Putamen (tissue), 1 donor: ENCODE measurements at regions not wholly inside any gene's neighbourhood (a gene's known extent, or its start where the extent isn't known, plus 50 kb on each side); places are given as distances from the start of the nearest gene placed in this dataset.

Source experiments
- DNase-seq: peaks from one replicate; pipeline ENCODE4 v3.0.0-alpha.2; 2016; ENCODE audit warnings: low spot score

DNA sequence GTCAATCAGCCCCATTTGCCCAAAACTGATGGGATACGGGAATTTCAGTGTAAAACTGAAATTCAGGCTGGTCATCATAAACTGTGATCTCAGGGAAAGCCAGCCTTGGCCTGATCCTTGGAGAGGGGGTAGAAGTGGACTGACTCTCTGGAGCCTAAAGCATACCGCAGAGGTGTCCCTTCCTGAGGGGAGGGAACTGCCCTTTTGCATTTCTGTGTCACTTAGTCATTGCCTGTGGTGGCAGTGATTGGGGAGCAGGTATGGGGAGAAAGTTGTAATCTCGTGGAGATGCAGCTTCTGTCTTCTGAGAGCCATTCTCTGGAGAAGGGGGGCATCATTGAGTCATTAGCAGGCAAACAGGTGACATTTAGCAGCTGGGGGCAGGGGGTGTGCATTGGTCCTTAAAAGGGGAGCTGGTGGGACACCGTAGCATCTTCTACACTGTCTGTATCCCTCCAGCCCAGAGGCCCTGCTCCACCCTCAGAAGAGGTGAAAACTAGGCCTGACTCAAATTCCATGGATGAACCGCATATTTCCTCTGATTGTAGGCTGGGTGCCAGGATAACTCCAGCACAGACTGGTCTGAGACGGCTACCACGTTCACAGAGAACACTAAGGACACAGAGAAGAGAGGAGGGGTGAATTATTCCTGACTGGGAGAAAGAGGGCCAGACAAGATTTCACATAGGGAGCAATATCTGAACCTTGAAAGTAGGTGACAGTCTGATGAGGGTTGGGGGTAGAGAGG, 143.3 kb downstream of the SEC61B start:
- DNase-seq = no peak

DNA sequence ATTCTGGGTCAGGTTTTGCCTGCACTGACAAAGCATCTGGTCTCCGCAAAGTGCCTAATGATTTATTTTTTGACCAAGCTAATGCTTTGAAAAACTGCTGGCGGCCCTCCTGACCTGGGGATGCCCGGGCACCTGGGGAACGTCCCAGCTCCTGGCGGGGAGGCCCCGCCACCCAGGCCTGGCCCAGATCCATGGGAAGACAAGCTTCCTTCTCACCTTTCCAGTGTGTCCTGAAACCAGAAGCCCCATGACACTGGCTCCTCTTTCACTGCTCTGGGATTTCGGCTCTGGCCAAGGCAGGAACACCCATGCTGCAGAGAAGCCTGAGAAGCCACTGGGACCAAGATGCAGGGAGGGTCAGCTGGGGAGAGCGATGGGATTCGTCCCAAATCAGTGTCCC, 144.1 kb downstream of the SEC61B start:
- DNase-seq = no peak

DNA sequence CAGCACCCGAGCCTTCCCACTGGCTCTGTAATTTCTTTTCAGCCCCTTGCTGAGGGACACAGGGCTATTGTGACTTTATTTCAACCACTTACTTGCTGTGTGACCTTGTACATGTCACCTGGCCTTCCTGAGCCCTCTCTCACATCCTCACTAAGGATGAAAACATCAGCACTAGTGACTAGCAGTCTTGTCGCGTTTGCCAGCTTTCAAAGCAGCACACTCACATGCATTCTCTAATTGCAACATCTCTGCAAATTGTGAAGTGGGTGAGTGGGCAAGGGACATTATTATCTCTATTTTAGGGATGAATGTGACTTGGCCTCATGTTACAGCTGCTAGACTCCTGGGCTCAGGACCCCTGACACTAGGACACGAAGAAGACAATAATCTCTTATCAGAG, 144.5 kb downstream of the SEC61B start:
- DNase-seq = no peak

DNA sequence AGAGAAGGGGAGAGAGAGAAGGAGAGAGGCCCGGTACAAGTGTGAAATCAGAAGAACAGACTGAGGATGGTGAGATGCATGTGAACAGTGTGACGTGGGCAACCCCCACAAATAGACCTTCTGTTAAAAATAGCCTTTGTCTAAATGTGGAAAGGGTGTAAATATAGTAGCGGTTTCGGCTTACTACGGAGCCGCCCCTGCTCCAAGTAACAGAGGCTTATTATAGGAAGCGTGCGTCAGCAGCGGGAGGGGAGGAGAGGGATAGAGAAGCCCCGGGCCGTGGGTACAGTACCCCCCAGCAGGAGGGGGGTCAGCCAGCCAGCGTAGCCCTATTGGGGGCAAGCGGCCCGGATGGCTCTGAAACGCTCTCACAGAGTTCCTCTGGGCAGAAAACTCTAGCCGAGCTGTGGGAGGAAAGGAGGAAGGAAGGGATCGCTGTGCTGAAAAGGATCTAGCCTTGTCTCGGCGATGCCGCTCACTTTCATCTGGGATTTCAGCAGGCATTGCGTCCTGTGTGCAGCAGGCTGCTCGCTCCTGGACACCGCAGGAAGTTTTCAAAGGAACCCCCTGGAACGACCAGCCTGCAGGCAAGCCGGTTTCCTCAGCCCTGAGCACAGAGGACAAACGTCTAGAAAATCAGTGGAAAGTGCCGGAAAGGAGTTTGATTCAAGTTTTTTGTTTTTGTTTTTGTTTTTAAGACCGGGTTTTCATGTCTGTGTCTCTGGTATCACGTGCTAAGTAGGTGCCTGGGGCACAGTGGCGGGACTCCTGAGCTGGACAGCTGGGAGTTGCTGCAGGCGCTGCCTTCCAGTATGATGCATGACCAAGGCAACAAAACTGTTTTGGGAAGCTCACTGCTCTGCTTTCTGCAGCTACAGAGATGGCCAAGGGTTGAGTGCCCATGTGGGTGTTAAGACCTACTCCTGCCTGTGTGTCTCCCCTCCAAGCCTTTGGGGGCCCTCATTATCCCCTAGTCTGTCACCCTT, 146.6 kb downstream of the SEC61B start:
- peak; percentile 41 for DNase-seq

DNA sequence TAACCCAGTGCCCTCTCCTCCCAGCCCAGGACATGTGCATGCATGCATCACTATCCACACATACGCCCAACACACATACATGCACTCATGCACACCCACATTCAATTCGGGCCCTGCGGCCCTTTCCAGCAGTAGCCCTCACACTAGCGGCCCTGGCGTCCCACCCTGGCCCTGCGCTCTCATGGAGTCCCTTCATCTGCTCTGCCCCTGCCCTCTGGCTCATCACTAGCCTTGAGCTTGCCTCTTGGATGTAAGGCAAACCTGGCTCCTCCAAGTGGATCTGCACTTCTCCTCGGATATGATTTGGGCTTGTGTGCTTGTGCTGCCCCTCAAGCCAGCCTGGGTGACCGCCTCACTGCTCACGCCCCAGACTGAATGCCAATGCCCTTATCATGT, 147.2 kb downstream of the SEC61B start:
- no peak for DNase-seq

DNA sequence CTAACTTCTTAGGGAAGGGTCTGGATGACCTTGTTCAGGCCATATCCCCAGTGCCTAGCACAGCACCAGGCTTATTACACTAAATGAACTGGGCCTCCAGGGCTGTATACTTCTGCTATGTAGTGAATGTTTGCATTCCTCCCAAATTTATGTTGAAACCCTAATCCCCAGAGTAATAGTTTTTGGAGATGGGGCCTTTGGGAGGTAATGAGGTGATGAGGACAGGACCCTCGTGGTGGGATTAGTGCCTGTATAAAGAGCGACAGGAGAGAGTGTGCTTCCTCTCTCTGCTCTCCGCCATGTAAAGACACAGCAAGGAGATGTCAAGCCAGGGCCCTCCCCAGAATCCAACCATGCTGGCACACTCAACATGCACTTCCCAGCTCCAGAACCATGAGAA, 148.3 kb downstream of the SEC61B start:
- no peak for DNase-seq

DNA sequence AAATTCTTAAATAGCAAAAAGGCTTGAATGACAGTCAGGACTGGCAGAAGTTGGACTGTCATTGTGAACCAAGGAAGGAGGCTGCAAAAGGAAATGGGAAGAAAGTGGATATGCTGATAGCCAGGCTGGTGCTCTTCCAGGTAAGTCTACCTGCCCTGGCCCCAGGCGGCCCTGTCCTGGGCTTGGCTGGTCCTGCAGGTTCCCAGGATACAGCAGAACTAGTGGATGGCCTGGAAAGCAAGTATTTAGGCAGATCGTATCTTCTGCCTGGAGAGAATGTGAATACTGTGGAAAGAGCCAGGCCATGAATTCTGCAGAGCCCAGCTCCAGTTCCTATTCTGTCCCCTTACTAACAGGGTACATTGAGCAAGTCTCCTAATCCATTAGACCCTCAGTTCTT, 149.3 kb downstream of the SEC61B start:
- no peak for DNase-seq

DNA sequence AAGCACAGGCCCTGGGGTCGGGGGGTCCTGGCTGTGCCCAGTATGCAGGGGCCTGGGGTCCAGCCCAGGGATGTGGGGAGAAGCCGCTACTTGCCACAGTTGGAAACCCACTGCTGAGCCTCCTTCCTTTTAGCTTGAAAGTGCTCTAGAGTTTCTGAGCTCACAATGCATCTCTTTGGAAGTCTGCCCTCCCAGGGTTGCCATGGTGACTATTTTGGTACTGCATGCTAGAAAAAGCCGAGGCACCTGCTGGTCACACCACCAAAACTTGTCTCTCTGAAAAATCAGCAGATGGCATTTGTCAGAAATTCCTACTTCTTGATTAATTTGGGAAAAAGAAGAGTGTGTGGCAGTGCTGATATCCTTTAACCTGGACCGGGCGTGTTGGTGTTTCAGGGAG, 151.8 kb downstream of the SEC61B start:
- DNase-seq = no peak

DNA sequence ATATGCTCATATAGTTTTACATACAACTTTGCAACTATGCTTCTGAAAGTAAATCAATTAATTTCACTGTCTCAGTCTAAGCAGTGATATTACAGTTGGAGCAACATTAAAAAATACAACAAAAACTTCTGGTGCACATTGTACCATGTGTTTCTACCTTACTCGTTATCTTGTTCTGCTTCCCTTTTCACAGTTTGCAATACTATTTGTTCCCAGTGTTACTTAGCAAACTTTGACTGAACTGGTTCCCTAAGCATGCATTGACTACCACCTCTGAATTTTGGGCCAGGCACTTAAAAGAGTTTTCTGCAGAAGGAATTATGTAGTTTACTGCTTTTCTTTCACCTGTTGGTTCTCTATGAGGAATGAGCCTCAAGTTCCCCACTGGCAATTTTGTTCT, 152.7 kb downstream of the SEC61B start:
- DNase-seq = no peak

DNA sequence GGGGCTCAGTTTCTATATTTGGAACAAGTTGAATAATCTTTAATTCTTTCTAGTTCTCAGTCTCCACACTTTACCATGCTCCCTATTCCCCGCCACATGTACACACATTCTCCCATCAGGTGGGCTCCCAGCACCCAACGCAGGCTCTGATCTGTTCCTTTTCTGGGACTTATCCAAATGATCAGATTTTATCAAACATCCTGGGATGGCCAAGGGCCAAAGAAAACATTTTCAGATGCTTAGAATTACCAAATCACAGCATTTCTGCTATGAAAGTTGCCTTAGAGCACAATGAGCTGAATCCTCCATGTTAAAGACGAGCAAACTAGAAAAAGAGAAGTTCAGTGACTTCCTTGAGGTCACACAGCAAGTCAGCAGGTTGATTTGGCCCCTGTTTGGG, 153.4 kb downstream of the SEC61B start:
- DNase-seq = no peak

DNA sequence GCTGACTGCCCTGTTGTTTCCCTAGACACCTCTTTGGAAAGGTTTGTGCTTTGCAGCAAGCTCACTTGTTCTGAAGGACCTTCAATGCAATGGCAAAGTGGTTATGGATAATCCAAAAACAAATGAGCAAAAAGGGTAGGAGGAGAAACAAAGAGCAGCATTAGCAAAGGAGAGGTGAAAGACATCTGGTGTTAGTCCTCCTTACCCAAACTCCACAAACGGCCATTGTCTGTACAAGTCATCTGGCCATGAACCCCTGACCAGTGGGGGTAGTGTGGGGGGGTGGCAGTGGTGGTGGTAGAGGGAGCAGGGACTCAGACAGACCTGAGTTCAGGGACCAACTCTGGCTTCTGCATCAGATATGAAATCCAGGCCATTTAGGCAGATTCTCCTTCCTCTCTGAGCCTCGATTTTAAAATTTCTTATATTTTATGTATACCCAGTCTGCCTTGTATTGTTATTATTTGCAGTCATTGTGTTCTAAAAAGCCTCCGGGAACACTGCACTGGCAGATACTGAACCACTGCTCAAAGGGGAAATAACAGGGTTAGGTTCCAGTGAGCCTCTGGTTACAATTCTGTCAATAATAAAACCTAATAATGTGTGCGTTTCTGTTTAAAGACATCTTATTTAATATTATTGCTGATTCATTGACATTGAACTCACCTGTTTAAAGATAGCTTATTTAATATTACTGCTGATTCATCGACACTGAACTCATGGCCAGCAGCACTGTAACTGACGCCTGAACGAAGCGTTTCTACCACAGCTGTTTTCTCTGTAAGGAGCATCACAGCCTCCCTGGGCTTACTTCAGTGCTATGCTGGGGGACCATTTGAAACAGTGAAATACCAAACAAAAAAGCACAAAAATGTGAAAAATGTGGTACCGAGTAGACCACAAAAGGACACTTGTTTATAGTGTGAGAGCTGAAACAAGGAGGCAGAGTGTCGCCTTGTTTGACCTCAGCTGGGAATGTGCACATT, 156.0 kb downstream of the SEC61B start:
- DNase-seq = no peak

DNA sequence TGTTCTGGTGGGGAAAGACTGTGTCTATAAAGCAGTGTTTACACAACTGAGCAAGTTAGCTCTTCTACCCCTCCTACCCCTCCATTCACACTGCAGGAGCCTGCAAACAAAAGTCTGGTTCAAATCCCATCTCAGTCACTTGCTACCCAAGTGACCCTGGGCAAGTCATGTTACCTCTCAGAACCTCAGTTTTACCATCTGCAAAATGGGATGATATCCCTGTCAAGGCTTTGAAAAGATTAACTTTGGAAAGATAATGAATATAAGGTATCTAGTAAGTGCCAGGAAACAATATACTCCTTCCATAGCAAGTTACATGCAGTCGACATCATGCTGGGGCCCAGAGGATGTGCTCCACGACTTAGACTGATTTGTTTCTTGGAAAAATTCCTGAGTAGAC, 161.5 kb downstream of the SEC61B start:
- DNase-seq = no peak

DNA sequence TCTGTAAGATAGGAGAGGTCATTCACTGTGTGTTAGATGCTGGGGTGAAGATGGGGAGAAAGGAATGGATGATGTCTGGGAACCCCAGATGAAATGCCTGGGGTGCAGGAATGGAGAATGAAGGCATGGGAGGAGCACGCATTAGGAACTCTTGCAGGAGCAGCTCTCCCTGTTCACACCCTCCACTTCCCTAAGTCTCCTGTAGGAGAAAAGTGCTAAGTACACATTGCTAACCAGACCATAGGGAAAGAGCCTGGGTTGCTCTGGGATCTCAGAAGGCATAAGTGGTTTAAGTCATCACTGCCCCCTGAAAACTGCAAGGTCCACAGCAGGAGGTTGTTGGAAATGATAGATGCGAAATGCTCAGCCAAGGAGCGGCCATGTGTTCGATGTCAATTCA, 163.1 kb downstream of the SEC61B start:
- DNase-seq = no peak

DNA sequence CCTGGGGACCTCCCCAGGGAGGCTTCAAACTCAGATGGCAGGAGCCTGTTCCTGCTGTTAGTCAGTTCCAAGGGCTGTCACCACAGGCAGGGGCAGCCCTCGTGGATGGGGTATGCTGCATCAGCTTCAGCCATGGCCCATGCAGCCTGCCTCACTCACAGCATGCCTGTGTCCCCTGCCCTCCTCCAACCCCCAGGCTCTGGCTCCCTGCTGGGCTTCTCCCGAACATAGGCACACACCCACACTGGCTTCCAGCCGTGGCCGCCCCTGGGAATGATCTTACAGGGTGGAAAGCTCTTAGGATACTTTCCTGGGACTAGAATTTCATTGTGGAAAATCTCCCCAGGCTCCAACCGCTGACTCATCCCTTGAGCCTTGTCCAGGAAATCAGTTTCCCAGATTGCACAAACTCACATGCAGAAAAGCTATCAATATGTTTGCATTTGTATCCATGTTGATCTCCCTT, 163.8 kb downstream of the SEC61B start:
- no peak for DNase-seq

DNA sequence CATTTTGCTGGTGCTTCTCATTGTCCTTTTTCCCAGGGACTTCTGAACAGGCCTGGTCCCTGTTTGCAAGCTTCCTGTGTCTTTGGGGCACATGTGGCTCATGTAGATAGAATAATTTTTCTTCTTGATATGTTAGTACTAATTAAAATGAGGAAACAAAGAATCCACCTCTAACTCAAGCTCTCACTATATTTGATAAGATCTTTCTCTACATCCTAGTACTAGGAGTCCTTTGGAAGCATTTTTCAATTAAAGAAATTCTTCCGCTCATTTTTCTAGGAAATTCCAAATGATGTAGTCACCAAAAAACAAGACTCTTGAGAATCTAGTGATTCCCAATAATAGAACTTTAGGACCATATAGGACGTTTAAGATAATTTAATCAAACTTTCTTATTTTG, 165.3 kb downstream of the SEC61B start:
- no peak for DNase-seq

DNA sequence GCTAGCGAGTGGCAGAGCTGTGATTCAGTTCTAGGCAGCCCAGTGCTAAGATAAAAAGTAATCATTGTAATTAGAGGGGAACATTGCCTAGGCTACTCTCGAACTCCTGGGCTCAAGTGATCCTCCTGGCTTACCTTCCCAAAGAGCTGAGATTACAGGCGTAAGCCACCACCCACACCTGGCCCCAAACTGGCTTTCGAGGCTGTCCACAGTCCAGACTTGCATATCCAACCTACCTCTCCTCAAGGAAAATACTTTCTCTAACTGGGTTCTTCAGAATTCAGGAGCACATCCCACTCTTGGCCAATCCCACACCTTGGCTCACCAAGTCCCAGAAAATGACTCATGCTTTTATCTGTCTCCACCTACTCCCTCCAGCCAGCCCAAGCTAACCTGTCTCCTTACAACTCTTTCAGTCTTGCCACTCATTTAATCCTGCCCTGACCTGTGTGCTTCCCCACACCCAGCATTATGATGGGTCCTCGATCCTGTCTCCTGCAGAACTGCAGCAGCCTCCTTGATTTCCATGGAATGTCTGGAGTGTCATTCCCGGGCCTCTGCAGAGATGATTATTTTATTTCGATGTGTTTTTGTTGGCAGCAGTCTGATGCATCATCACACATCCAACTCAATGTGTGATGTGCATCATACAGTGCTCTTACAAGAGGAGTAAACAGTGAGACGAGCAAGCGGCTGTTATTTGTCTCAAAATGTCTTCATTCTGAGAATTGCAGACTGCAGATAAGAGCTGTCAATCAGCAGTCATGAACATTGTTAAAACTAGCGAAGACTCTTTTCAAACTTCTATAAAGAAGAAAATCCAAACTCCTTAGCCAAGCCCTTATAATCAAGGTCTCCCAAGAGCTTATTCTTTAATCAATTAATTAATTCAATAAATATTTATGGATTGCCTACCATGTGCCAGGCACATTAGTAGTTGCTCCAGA, 167.3 kb downstream of the SEC61B start:
- no peak for DNase-seq

DNA sequence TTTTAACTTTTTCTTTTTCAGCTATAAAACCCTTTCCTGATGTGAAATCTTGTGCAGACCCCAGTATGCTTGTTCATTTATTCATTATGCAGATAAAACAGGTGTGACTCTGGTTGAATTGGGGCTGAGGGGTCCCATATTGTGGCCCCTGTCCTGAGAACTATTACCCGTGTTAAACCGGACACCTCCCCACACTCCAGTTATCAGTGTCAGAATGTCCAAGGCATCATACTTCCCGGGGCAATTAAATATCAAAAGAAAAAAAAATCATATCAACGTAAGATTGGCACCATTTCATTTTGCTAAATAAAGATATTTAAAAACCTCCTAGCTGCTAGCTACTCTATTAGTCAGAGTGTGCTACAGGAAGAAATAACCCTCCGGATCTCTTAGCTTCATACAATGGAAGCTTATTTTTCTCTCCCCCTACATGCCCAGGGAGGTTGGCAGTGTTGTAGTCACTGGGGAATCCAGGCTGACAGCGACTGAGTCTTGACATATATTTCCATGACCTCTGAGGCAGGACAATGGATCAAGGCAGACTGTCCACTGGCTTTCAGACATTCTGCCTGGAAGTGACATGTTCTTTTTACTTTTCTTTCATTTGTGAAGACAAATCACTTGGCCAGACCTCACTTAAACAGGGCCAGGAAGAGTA, 170.0 kb downstream of the SEC61B start:
- no peak for DNase-seq

DNA sequence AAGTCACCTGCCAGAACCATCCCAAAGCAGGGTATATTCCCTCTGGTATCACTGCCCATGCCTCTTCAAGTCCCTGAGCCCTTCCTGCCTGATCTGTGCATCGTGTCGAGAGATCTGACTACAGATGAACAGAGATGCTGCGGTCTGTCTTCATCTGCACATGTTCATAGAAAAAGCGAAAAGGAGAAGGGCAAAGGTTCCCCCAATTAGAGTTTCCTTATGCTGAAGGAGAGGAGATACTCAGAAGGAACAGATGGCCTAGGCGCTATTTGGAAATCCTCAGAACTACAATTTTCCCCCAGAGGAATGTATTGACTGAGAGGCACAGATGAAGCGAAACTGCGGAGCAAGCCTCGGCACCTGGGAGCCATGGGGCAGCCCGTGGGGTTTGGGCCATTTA, 170.9 kb downstream of the SEC61B start:
- DNase-seq = no peak

DNA sequence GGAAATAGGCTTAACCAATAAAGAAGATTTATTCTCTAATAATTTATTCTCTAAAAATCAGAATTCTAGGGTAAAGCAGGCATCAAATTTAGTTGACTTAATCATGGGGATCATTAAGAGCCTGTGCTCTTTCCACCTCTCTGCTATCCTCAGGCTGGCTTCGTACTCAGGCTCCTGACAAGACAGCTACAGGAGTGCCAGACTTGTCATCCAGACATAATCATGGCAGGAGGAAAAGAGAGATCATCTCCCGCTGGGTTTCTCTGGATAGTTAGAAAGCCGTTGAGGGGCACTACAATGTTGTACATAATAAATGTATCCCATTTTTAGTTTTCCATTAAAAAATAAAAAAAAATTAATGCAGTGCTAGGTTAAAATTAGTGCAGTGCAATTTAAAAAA, 171.9 kb downstream of the SEC61B start:
- DNase-seq = no peak

DNA sequence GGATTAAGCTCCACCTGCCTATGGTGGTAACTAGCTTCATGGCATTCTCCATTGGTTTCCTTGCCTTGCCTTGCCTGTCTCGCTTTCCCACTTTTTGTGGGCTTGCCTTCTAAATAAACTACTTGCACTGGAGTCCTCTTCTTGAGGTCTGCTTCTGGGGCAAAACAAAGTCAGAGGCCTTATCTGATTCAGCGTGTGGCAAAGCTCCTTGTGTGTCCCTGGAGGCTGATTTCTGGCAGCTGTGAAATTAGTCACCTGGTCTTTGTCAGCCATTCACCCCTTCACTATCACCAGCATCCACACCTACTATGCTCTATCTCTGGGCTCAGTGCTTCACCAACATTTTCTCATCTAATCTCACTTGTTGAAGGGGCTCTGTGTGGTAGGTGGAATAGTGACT, 176.2 kb downstream of the SEC61B start:
- DNase-seq = no peak
